Ammon's horn (tissue), 1 donor: ENCODE measurements at regions not wholly inside any gene's neighbourhood (a gene's known extent, or its start where the extent isn't known, plus 50 kb on each side); places are given as distances from the start of the nearest gene placed in this dataset.
"Not testable (repeated sequence)": the region's sequence is repeated elsewhere in the genome, so short reads cannot be mapped to it uniquely, and the experiment has no call there.

Source experiments
- DNase-seq: peaks from one replicate; pipeline ENCODE4 v3.0.0-alpha.2; 2016; ENCODE audit warnings: low spot score

- no peak for DNase-seq
These were observed 245.3 kb downstream of the PARN start for GRCh38 chr16:14384745-14385144.

GRCh38 chr16:14383844-14384243 is 246.2 kb downstream of the PARN start:
- not testable (repeated sequence) for DNase-seq

- DNase-seq: no peak
These were observed 251.2 kb downstream of the PARN start for GRCh38 chr16:14378689-14379467.

GRCh38 chr16:14378131-14378551 is 251.9 kb downstream of the PARN start:
- DNase-seq: no peak

- DNase-seq: no peak
These were observed 252.7 kb downstream of the PARN start for GRCh38 chr16:14377326-14377725.

- DNase-seq: no peak
These were observed 254.9 kb downstream of the PARN start for GRCh38 chr16:14375132-14375491.

- no peak for DNase-seq
These were observed 255.5 kb downstream of the PARN start for GRCh38 chr16:14374451-14375131.

GRCh38 chr16:14373896-14374295 is 256.2 kb downstream of the PARN start:
- DNase-seq: no peak

GRCh38 chr16:14373406-14373805 is 256.7 kb downstream of the PARN start:
- DNase-seq: no peak

- no peak for DNase-seq
These were observed 257.6 kb downstream of the PARN start for GRCh38 chr16:14372471-14372870.

GRCh38 chr16:14371778-14372431 is 258.2 kb downstream of the PARN start:
- no peak for DNase-seq

GRCh38 chr16:14370736-14371234 is 259.3 kb downstream of the PARN start:
- no peak for DNase-seq

- no peak for DNase-seq
These were observed 260.1 kb downstream of the PARN start for GRCh38 chr16:14369734-14370598.

- no peak for DNase-seq
These were observed 261.7 kb downstream of the PARN start for GRCh38 chr16:14368399-14368798.

GRCh38 chr16:14366974-14367707 is 262.9 kb downstream of the PARN start:
- no peak for DNase-seq

GRCh38 chr16:14366447-14366846 is 263.6 kb downstream of the PARN start:
- DNase-seq: no peak

GRCh38 chr16:14365200-14365851 is 264.7 kb downstream of the PARN start:
- DNase-seq: no peak

GRCh38 chr16:14364386-14365199 is 265.5 kb downstream of the PARN start:
- no peak for DNase-seq

GRCh38 chr16:14364112-14364385 is 266.0 kb downstream of the PARN start:
- DNase-seq: no peak

GRCh38 chr16:14362774-14363371 is 267.2 kb downstream of the PARN start:
- no peak for DNase-seq
